WTC11 (cell line): ENCODE measurements at regions not wholly inside any gene's neighbourhood (a gene's known extent, or its start where the extent isn't known, plus 50 kb on each side); places are given as distances from the start of the nearest gene placed in this dataset.
A peak's percentile ranks its signal among the peaks of the same experiment; 100 is the strongest.

ENCODE experiments used
- ATAC-seq: fragments of 200-7000 bp; cut with Tn5 transposase; 2 replicates; pipeline ENCODE4 v1.10.0; 2021; ENCODE audit warnings: mild to moderate bottlenecking, moderate library complexity
- CTCF ChIA-PET: fragments of 300-600 bp; sonication (Branson Sonifier 250); formaldehyde crosslinking; loops from one replicate; lab custom pipeline; 2021; ENCODE audit warnings: antibody characterized with exemption; lab: Charles Lee
- POLR2A ChIA-PET: fragments of 350-600 bp; sonication (Branson Sonifier 250); formaldehyde crosslinking; loops from one replicate; lab custom pipeline; 2021; ENCODE audit warnings: antibody characterized with exemption; lab: Charles Lee
- DNase-seq: peaks from one replicate; pipeline ENCODE4 v3.0.0; 2021; ENCODE audit warnings: low spot score
- H3K27ac Mint-ChIP-seq: 2 replicates; pipeline ENCODE4 v1.8.0; 2021; ENCODE audit warnings: mixed read lengths
- H3K27me3 Mint-ChIP-seq: 2 replicates; pipeline ENCODE4 v1.8.0; 2021; ENCODE audit warnings: low read depth, mild to moderate bottlenecking, moderate library complexity, mixed read lengths
- H3K36me3 Mint-ChIP-seq: 2 replicates; pipeline ENCODE4 v1.8.0; 2021; ENCODE audit warnings: mixed read lengths
- H3K4me1 Mint-ChIP-seq: 2 replicates; pipeline ENCODE4 v1.8.0; 2022; ENCODE audit warnings: mixed read lengths
- H3K4me3 Mint-ChIP-seq: 2 replicates; pipeline ENCODE4 v1.8.0; 2021; ENCODE audit warnings: mild to moderate bottlenecking, moderate library complexity, mixed read lengths
- H3K9me3 Mint-ChIP-seq: 2 replicates; pipeline ENCODE4 v1.8.0; 2021; ENCODE audit warnings: mixed read lengths
- ATF1 ChIP-seq: sonication (generic); formaldehyde crosslinking; IDR thresholded peaks from 2 replicates; pipeline ENCODE4 v1.8.1; 2023; ENCODE audit warnings: mild to moderate bottlenecking, moderate library complexity, missing genetic modification reagents
- ATF3 ChIP-seq: sonication (generic); formaldehyde crosslinking; conservative IDR thresholded peaks from 2 replicates; pipeline ENCODE4 v1.8.1; 2022; ENCODE audit warnings: mild to moderate bottlenecking, missing genetic modification reagents
- CBFB ChIP-seq: sonication (generic); formaldehyde crosslinking; IDR thresholded peaks from 2 replicates; pipeline ENCODE4 v1.8.1; 2022; ENCODE audit warnings: mild to moderate bottlenecking, low read depth, missing genetic modification reagents
- CDX4 ChIP-seq: fragments of 250-450 bp; sonication (Bioruptor Pico); IDR thresholded peaks from 2 replicates; pipeline ENCODE4 v1.9.0; 2021; ENCODE audit warnings: moderate library complexity, mild to moderate bottlenecking, inconsistent platforms, borderline replicate concordance
- CREM ChIP-seq: sonication (generic); formaldehyde crosslinking; IDR thresholded peaks from 2 replicates; pipeline ENCODE4 v1.8.1; 2022; ENCODE audit warnings: mild to moderate bottlenecking, missing genetic modification reagents, moderate library complexity
- CTCF ChIP-seq: fragments of 200-600 bp; IDR thresholded peaks from 2 replicates; pipeline ENCODE4 v1.8.0; 2022; ENCODE audit warnings: antibody characterized with exemption
- ELF4 ChIP-seq: sonication (generic); formaldehyde crosslinking; IDR thresholded peaks from 2 replicates; pipeline ENCODE4 v1.8.1; 2022; ENCODE audit warnings: low read depth, mild to moderate bottlenecking, moderate library complexity, missing genetic modification reagents
- FOXJ3 ChIP-seq: sonication (generic); formaldehyde crosslinking; IDR thresholded peaks from 2 replicates; pipeline ENCODE4 v1.9.0; 2021; ENCODE audit warnings: missing genetic modification reagents, mild to moderate bottlenecking, borderline replicate concordance
- FOXK1 ChIP-seq: sonication (generic); formaldehyde crosslinking; IDR thresholded peaks from 2 replicates; pipeline ENCODE4 v1.8.0; 2022; ENCODE audit warnings: mild to moderate bottlenecking, moderate library complexity, missing genetic modification reagents
- FOXP1 ChIP-seq: sonication (generic); formaldehyde crosslinking; IDR thresholded peaks from 2 replicates; pipeline ENCODE4 v1.8.0; 2022; ENCODE audit warnings: missing genetic modification reagents, mild to moderate bottlenecking, moderate library complexity, borderline replicate concordance
- GTF2I ChIP-seq: fragments of 250-450 bp; sonication (Bioruptor Pico); conservative IDR thresholded peaks from 2 replicates; pipeline ENCODE4 v1.4.0; 2021; ENCODE audit warnings: mild to moderate bottlenecking
- HMGXB4 ChIP-seq: sonication (generic); formaldehyde crosslinking; IDR thresholded peaks from 2 replicates; pipeline ENCODE4 v1.8.1; 2023; ENCODE audit warnings: mild to moderate bottlenecking, moderate library complexity, missing genetic modification reagents
- IRF1 ChIP-seq: sonication (generic); formaldehyde crosslinking; IDR thresholded peaks from 2 replicates; pipeline ENCODE4 v1.8.0; 2023; ENCODE audit warnings: missing genetic modification reagents
- KAT7 ChIP-seq: sonication (generic); formaldehyde crosslinking; IDR thresholded peaks from 2 replicates; pipeline ENCODE4 v1.8.1; 2023; ENCODE audit warnings: missing genetic modification reagents, mild to moderate bottlenecking, borderline replicate concordance
- NFATC4 ChIP-seq: fragments of 250-450 bp; sonication (Bioruptor Pico); IDR thresholded peaks from 2 replicates; pipeline ENCODE4 v1.9.0; 2021; ENCODE audit warnings: mild to moderate bottlenecking
- NR3C1 ChIP-seq: sonication (generic); formaldehyde crosslinking; conservative IDR thresholded peaks from 2 replicates; pipeline ENCODE4 v1.8.1; 2023; ENCODE audit warnings: low read depth, mild to moderate bottlenecking, missing genetic modification reagents
- PREB ChIP-seq: sonication (generic); formaldehyde crosslinking; IDR thresholded peaks from 2 replicates; pipeline ENCODE4 v1.8.1; 2022; ENCODE audit warnings: mild to moderate bottlenecking, missing genetic modification reagents, moderate library complexity, borderline replicate concordance
- SMAD4 ChIP-seq: sonication (generic); formaldehyde crosslinking; IDR thresholded peaks from 2 replicates; pipeline ENCODE4 v1.8.0; 2022; ENCODE audit warnings: mild to moderate bottlenecking, missing genetic modification reagents
- SP1 ChIP-seq: sonication (generic); formaldehyde crosslinking; conservative IDR thresholded peaks from 2 replicates; pipeline ENCODE4 v1.8.1; 2022; ENCODE audit warnings: missing genetic modification reagents
- STAT6 ChIP-seq: sonication (generic); formaldehyde crosslinking; conservative IDR thresholded peaks from 2 replicates; pipeline ENCODE4 v1.8.1; 2023; ENCODE audit warnings: mild to moderate bottlenecking, low read depth, missing genetic modification reagents, moderate library complexity
- TCF7 ChIP-seq: sonication (generic); formaldehyde crosslinking; IDR thresholded peaks from 2 replicates; pipeline ENCODE4 v1.8.0; 2022; ENCODE audit warnings: mild to moderate bottlenecking, low read depth, missing genetic modification reagents, moderate library complexity
- TEAD1 ChIP-seq: sonication (generic); formaldehyde crosslinking; IDR thresholded peaks from 2 replicates; pipeline ENCODE4 v1.8.0; 2022; ENCODE audit warnings: mild to moderate bottlenecking, missing genetic modification reagents
- TP53 ChIP-seq: sonication (generic); formaldehyde crosslinking; IDR thresholded peaks from 2 replicates; pipeline ENCODE4 v1.8.1; 2023; ENCODE audit warnings: mild to moderate bottlenecking, missing genetic modification reagents
- ZBTB43 ChIP-seq: sonication (generic); formaldehyde crosslinking; IDR thresholded peaks from 2 replicates; pipeline ENCODE4 v1.8.1; 2023; ENCODE audit warnings: mild to moderate bottlenecking, missing genetic modification reagents
- ZNF232 ChIP-seq: sonication (generic); formaldehyde crosslinking; IDR thresholded peaks from 2 replicates; pipeline ENCODE4 v1.8.0; 2022; ENCODE audit warnings: mild to moderate bottlenecking, missing genetic modification reagents
- ZNF317 ChIP-seq: sonication (generic); formaldehyde crosslinking; IDR thresholded peaks from 2 replicates; pipeline ENCODE4 v1.8.1; 2023; ENCODE audit warnings: low read depth, mild to moderate bottlenecking, moderate library complexity, missing genetic modification reagents, borderline replicate concordance
- ZNF416 ChIP-seq: fragments of 250-450 bp; sonication (Bioruptor Pico); IDR thresholded peaks from 2 replicates; pipeline ENCODE4 v1.9.0; 2021; ENCODE audit warnings: mild to moderate bottlenecking, inconsistent platforms

- no peaks in the 10 kb centered on the region for H3K27me3 Mint-ChIP-seq
- ChIA-PET POLR2A (no interaction called here), CTCF (no interaction called here)
- peak overlapping the region; percentile 1; the same call in 1 of the 2 replicates for H3K27ac Mint-ChIP-seq
- H3K4me1 Mint-ChIP-seq, result peaks cover 17% of the 10 kb centered on the region
- TF ChIP-seq PREB (CRISPR knock-in tag), result no peak
- no peak for TF ChIP-seq TEAD1 (CRISPR knock-in tag)
- no peak for TF ChIP-seq STAT6 (CRISPR knock-in tag)
- no peak for TF ChIP-seq TCF7
- no peak for TF ChIP-seq CDX4
- TF ChIP-seq ELF4 (CRISPR knock-in tag), result no peak
- TF ChIP-seq ZNF232 (CRISPR knock-in tag), result no peak
- TF ChIP-seq SP1 (CRISPR knock-in tag), result no peak
- no peak for TF ChIP-seq NR3C1 (CRISPR knock-in tag)
- no peak for TF ChIP-seq KAT7
- no peak for TF ChIP-seq IRF1 (CRISPR knock-in tag)
- DNase-seq (no peak), ATAC-seq (no peak)
- peaks cover 9% of the 10 kb centered on the region for H3K9me3 Mint-ChIP-seq
- H3K4me3 Mint-ChIP-seq, result no peak overlapping the region
- no peaks in the 10 kb centered on the region for H3K36me3 Mint-ChIP-seq
Measured at GRCh38 chr13:34039678-34040077, 221.7 kb downstream of the RFC3 start.

- POLR2A ChIA-PET, result no interaction called here
- peaks cover 9% of the 10 kb centered on the region for H3K9me3 Mint-ChIP-seq
- no peak overlapping the region for H3K4me3 Mint-ChIP-seq
- CTCF ChIA-PET, result no interaction called here
- H3K27me3 Mint-ChIP-seq, result no peaks in the 10 kb centered on the region
- DNase-seq (no peak), ATAC-seq (no peak)
- H3K36me3 Mint-ChIP-seq, result no peaks in the 10 kb centered on the region
- no peak overlapping the region for H3K27ac Mint-ChIP-seq
- H3K4me1 Mint-ChIP-seq, result peaks cover 17% of the 10 kb centered on the region
- TF ChIP-seq NFATC4 (no peak), FOXK1 (CRISPR knock-in tag) (no peak), ZBTB43 (CRISPR knock-in tag) (no peak), CTCF (no peak), ATF1 (CRISPR knock-in tag) (no peak), ZNF317 (CRISPR knock-in tag) (no peak), ATF3 (no peak), HMGXB4 (CRISPR knock-in tag) (no peak), CREM (CRISPR knock-in tag) (no peak), FOXP1 (CRISPR knock-in tag) (no peak), CBFB (CRISPR knock-in tag) (no peak), GTF2I (no peak), TP53 (CRISPR knock-in tag) (no peak), KAT7 (no peak), SMAD4 (no peak), ZNF416 (CRISPR knock-in tag) (no peak), FOXJ3 (CRISPR knock-in tag) (no peak)
Measured at GRCh38 chr13:34040863-34041262, 222.9 kb downstream of the RFC3 start.
